ENCODE measurements at regions not wholly inside any gene's neighbourhood (a gene's known extent, or its start where the extent isn't known, plus 50 kb on each side); places are given as distances from the start of the nearest gene placed in this dataset.

- no peak for TF ChIP-seq CTCF (IDR thresholded peaks at IDR 0.05; ENCODE audit: low read depth, low read length, poor library complexity, severe bottlenecking)
- no peak for TF ChIP-seq EZH2phosphoT487 (IDR thresholded peaks at IDR 0.05; ENCODE audit: borderline replicate concordance, low read length)
These were observed 85.8 kb upstream of the ALDH1A1 start for GRCh38 chr9:73038613-73039012.

All from DOHH2 (cell line).